Left forelimb (tissue), 1 donor: ENCODE measurements at regions not wholly inside any gene's neighbourhood (a gene's known extent, or its start where the extent isn't known, plus 50 kb on each side); places are given as distances from the start of the nearest gene placed in this dataset.

Source experiments
- DNase-seq: peaks from one replicate; pipeline ENCODE4 v3.0.0-alpha.2; 2018; ENCODE audit warnings: low spot score

GRCh38 chr5:167643631-167644280, 647.7 kb upstream of the WWC1 start:
- no peak for DNase-seq

- DNase-seq: no peak
These were observed 646.8 kb upstream of the WWC1 start for GRCh38 chr5:167644619-167645018.

DNA sequence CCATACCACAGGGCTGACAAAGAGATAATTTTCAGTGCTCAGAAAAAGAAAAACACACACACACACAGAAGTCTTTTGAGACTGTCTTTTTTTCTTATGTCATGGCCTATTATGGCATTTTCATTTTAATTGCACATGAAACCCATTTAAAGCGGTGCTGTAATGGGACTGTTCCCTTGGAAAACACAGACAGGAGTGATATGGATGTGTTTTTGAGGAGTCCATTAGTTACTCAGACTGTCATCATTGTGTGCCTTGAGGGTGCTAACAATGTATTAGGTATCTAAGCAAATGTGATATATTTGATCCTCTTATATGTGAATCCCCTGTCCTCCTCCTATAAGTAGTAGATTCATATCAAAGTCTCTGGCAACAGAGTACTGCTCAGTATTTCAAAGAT, 642.0 kb upstream of the WWC1 start:
- no peak for DNase-seq

DNA sequence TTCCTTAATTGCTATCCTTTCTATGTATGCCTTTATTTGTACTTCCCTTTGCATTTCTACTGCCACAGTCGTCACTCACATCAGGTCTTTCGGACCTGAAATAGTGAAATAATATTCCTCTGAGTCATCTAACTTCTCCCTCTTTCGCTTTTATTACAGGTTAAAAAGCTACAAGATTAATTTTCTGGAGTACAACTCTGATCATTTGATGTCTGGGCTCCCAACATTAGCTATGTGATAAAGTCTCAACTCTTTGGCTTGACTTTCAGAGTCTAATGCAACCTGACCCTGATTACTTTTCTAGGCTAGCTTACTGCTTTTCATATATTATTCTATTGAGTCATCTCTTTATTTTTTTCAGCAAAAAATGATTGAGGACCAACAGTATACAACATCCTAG, 638.8 kb upstream of the WWC1 start:
- no peak for DNase-seq

DNA sequence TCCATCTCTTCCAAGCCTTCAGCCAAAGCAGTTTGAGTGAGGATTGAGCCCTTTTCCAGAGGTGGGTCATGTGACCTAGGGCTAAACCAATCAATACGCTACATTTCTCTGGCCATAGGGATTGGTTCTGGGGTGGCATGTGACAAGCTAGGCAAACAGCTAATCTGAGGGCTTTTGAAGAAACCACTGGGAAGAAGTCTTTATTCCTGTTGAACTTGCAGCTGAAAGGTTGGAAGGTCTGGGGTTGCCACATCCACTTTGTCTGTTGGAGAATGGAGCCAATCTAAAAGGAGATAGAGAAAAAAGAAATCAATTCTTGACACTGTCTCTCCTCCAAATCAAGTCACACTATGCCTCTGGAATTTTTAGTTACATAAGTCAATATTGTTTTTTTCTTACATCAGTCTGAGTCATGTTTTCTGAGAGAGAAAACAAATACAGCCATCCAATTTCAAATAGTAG, 637.8 kb upstream of the WWC1 start:
- no peak for DNase-seq

DNA sequence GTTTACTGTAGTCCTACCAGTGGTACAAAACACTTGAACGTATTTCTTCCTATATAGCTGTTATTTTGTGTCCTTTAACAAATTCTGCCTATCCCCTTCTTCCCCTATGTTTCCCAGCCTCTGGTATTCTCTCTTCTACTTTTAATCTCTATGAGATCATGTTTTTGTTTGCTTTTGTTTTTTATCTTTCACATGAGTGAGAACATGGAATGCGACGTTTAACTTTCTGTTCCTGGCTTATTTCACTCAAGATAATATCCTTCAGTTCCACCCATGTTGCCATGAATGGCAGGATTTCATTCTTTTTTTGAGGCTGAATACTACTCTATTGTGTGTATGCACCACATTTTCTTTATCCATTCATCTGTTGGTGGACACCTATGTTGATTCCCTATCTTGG, 634.4 kb upstream of the WWC1 start:
- no peak for DNase-seq

DNA sequence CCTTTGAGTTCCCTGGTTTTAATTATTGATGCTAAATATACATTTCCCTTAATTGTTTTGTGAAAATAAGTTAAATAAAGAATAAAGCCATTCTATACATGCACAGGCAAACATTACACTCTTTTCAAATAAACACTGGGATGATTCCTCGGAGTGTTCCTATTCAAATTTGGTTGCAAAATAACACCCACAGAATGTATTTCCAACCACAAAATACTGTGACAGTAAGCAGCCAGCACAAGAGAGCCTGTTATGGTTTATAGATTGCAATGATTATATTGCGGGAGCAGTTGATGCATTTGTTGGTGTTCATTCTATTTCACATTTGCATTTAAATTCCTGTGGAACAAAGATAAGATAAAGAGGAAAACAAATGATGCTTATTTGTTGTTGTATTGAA, 632.6 kb upstream of the WWC1 start:
- no peak for DNase-seq

GRCh38 chr5:167661605-167662004, 629.8 kb upstream of the WWC1 start:
- DNase-seq: no peak

GRCh38 chr5:167664222-167664804, 627.1 kb upstream of the WWC1 start:
- DNase-seq: no peak

GRCh38 chr5:167665841-167666375, 625.5 kb upstream of the WWC1 start:
- no peak for DNase-seq

GRCh38 chr5:167671176-167671575, 620.3 kb upstream of the WWC1 start:
- no peak for DNase-seq

GRCh38 chr5:167673942-167674341, 617.5 kb upstream of the WWC1 start:
- DNase-seq: no peak

GRCh38 chr5:167678481-167678880, 613.0 kb upstream of the WWC1 start:
- DNase-seq: no peak

GRCh38 chr5:167684251-167684650, 607.2 kb upstream of the WWC1 start:
- DNase-seq: no peak

GRCh38 chr5:167688341-167689130, 602.9 kb upstream of the WWC1 start:
- no peak for DNase-seq

GRCh38 chr5:167694325-167695147, 596.9 kb upstream of the WWC1 start:
- DNase-seq: no peak

- no peak for DNase-seq
These were observed 594.7 kb upstream of the WWC1 start for GRCh38 chr5:167696558-167697314.

GRCh38 chr5:167699432-167699831, 592.0 kb upstream of the WWC1 start:
- no peak for DNase-seq

DNA sequence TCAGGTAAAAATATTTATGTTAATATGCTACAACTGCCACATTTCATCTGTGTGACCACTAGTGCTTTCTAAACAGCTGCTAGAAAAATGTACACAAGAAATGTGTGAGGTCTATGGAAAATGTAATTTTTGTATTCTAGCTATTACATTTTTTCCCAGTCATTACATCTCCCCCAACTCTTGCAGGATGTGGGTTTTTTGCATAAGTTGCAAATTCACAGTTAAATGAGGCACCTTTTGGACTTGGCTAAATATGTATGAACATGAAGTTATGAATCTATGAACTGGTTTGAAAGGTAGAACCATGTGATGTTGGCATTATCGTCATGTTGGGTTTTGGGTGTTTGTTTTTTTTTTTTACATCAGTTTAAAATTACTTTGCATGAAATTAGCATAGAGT, 590.4 kb upstream of the WWC1 start:
- DNase-seq: no peak

GRCh38 chr5:167702014-167702413, 589.4 kb upstream of the WWC1 start:
- no peak for DNase-seq

- DNase-seq: no peak
These were observed 583.0 kb upstream of the WWC1 start for GRCh38 chr5:167708449-167708848.
